ENCODE measurements at regions not wholly inside any gene's neighbourhood (a gene's known extent, or its start where the extent isn't known, plus 50 kb on each side); places are given as distances from the start of the nearest gene placed in this dataset.
"Not testable (repeated sequence)": the region's sequence is repeated elsewhere in the genome, so short reads cannot be mapped to it uniquely, and the experiment has no call there.

DNA sequence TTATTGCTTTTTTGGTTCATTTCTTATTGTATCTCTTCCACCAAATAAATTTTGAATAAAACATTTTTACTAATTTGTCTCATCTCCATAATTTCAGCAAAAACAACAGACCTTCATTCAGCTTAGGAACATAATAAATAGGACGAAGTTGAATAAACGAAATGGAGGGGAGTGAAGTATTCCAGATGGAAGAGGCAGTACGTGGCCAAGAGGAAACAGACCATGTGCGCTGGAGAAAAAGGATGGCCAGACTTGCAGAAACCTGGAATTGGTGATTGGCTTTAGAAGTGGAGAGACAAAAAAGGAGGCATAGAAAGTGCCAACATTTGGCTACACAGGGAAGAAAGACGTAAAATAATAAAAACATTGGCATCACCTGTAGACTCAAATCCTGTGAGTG lies 113.5 kb downstream of the USP22 start:
- TF ChIP-seq, protein P1, sequence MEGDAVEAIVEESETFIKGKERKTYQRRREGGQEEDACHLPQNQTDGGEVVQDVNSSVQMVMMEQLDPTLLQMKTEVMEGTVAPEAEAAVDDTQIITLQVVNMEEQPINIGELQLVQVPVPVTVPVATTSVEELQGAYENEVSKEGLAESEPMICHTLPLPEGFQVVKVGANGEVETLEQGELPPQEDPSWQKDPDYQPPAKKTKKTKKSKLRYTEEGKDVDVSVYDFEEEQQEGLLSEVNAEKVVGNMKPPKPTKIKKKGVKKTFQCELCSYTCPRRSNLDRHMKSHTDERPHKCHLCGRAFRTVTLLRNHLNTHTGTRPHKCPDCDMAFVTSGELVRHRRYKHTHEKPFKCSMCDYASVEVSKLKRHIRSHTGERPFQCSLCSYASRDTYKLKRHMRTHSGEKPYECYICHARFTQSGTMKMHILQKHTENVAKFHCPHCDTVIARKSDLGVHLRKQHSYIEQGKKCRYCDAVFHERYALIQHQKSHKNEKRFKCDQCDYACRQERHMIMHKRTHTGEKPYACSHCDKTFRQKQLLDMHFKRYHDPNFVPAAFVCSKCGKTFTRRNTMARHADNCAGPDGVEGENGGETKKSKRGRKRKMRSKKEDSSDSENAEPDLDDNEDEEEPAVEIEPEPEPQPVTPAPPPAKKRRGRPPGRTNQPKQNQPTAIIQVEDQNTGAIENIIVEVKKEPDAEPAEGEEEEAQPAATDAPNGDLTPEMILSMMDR (IDR thresholded peaks at IDR 0.05): no peak
- Histone ChIP-seq H3K9me3 (ENCODE audit: control insufficient read depth, low read length) (no peaks in the 10 kb centered on the region), H3K36me3 (ENCODE audit: control insufficient read depth, insufficient read depth, low read length) (no peaks in the 10 kb centered on the region), H3K4me3 (ENCODE audit: low read depth, low read length) (no peak overlapping the region), H3K27ac (no peak overlapping the region), H3K79me2 (no peaks in the 10 kb centered on the region), H3K4me2 (ENCODE audit: low read length) (no peak overlapping the region), H3K9ac (no peak overlapping the region), H3K4me1 (no peaks in the 10 kb centered on the region), H3K27me3 (ENCODE audit: control insufficient read depth, insufficient read depth, low read length) (no peaks in the 10 kb centered on the region), H2AFZ (no peak overlapping the region)

DNA sequence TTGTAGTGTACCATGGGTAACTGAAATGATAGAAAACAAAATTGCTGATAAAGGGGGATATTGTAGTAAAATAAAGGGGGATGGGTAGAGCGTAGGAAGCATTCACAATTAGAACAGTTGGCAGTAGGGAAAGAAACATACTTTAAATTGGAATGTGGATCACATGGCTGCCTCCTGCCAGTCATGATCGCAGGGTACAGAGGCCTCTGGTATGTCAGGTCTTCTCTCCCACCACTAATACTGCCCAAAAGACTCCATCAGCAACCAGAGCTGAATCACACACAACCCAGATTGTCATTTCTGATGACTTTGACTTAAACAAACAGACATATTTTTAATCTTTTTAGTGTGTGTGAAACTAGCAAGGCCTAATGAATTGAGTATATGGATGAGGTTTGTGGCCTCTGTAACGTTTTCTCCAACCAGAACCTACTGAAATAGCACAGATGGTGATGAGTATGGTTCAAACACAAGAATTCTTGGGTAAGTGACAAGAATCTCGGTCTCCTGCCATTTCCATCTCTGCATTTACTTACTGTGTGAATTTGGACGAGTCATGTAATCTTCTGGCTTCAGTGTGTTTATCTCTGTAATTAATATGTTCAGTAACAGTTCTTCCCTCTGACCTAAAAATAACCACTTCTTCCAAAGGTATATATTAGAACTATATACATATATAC lies 112.6 kb downstream of the USP22 start:
- no peak overlapping the region for H3K4me2 ChIP-seq (ENCODE audit: low read length)
- H3K4me1 ChIP-seq: no peaks in the 10 kb centered on the region
- H2AFZ ChIP-seq: no peak overlapping the region
- no peaks in the 10 kb centered on the region for H3K36me3 ChIP-seq (ENCODE audit: control insufficient read depth, insufficient read depth, low read length)
- H3K9me3 ChIP-seq (ENCODE audit: control insufficient read depth, low read length): no peaks in the 10 kb centered on the region
- H3K27ac ChIP-seq: no peak overlapping the region
- H3K79me2 ChIP-seq: no peaks in the 10 kb centered on the region
- no peaks in the 10 kb centered on the region for H3K27me3 ChIP-seq (ENCODE audit: control insufficient read depth, insufficient read depth, low read length)
- no peak overlapping the region for H3K9ac ChIP-seq
- TF ChIP-seq, protein P1 (IDR thresholded peaks at IDR 0.05): no peak
- no peak overlapping the region for H3K4me3 ChIP-seq (ENCODE audit: low read depth, low read length)

DNA sequence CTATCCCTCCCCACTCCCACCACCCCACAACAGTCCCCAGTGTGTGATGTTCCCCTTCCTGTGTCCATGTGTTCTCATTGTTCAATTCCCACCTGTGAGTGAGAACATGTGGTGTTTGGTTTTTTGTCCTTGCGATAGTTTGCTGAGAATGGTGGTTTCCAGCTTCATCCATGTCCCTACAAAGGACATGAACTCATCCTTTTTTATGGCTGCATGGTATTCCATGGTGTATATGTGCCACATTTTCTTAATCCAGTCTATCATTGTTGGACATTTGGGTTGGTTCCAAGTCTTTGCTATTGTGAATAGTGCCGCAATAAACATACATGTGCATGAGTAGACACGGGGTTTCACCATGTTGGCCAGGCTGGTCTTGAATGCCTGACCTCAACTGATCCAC lies 109.8 kb downstream of the USP22 start:
- not testable (repeated sequence) for H3K36me3 ChIP-seq (ENCODE audit: control insufficient read depth, insufficient read depth, low read length); H3K4me1 ChIP-seq; H3K9me3 ChIP-seq (ENCODE audit: control insufficient read depth, low read length); H2AFZ ChIP-seq; H3K27ac ChIP-seq; H3K9ac ChIP-seq; H3K27me3 ChIP-seq (ENCODE audit: control insufficient read depth, insufficient read depth, low read length); H3K4me2 ChIP-seq (ENCODE audit: low read length); H3K4me3 ChIP-seq (ENCODE audit: low read depth, low read length); H3K79me2 ChIP-seq

DNA sequence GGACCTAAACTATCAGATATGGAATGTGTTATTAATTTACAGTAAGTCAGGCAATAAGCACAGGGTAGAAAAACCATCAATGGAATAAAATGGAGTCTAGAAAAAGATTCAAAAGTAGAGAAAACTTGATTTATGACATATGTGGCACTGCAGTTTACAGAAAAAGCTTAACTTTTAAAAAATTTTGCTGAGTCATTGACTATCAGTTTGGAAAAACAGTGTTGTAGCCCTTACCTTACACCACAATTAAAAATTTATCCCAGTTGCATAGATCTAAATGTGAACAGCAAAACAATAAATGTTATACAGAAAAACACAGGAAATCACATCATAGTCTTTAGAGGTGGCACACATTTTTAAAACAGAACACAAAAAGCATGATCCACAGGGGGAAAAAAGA lies 108.5 kb downstream of the USP22 start:
- TF ChIP-seq, protein P1 (IDR thresholded peaks at IDR 0.05): no peak
- H3K4me1 ChIP-seq: no peaks in the 10 kb centered on the region
- H3K9ac ChIP-seq: no peak overlapping the region
- H3K27me3 ChIP-seq (ENCODE audit: control insufficient read depth, insufficient read depth, low read length): no peaks in the 10 kb centered on the region
- H3K27ac ChIP-seq: no peak overlapping the region
- no peak overlapping the region for H3K4me3 ChIP-seq (ENCODE audit: low read depth, low read length)
- H3K4me2 ChIP-seq (ENCODE audit: low read length): no peak overlapping the region
- no peaks in the 10 kb centered on the region for H3K79me2 ChIP-seq
- no peaks in the 10 kb centered on the region for H3K36me3 ChIP-seq (ENCODE audit: control insufficient read depth, insufficient read depth, low read length)
- no peaks in the 10 kb centered on the region for H3K9me3 ChIP-seq (ENCODE audit: control insufficient read depth, low read length)
- no peak overlapping the region for H2AFZ ChIP-seq

DNA sequence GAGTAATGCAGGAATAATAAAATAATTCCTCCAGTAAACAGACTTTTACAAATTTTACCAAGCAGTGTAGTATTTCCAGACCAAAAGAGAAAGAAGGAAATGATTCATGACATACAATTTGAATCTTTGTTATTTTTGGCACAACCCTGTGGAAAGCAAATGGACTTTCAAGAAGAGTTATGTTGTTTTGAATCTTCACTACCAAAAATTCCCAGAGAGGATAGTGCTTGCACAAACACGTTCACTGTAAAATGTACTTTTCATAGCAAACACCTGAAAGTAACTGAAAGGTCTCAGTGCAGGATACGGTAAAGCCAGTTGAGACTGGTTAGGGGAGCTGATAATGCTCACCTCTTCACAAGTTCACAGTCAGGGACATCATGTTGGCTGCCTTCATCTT lies 107.1 kb downstream of the USP22 start:
- no peaks in the 10 kb centered on the region for H3K36me3 ChIP-seq (ENCODE audit: control insufficient read depth, insufficient read depth, low read length)
- no peak overlapping the region for H3K4me2 ChIP-seq (ENCODE audit: low read length)
- H3K27ac ChIP-seq: no peak overlapping the region
- no peaks in the 10 kb centered on the region for H3K9me3 ChIP-seq (ENCODE audit: control insufficient read depth, low read length)
- H3K79me2 ChIP-seq: no peaks in the 10 kb centered on the region
- H3K4me3 ChIP-seq (ENCODE audit: low read depth, low read length): no peak overlapping the region
- H3K27me3 ChIP-seq (ENCODE audit: control insufficient read depth, insufficient read depth, low read length): no peaks in the 10 kb centered on the region
- no peak overlapping the region for H2AFZ ChIP-seq
- no peaks in the 10 kb centered on the region for H3K4me1 ChIP-seq
- H3K9ac ChIP-seq: no peak overlapping the region
- TF ChIP-seq, protein P1 (IDR thresholded peaks at IDR 0.05): no peak
